ENCODE measurements at regions not wholly inside any gene's neighbourhood (a gene's known extent, or its start where the extent isn't known, plus 50 kb on each side); places are given as distances from the start of the nearest gene placed in this dataset.

DNA sequence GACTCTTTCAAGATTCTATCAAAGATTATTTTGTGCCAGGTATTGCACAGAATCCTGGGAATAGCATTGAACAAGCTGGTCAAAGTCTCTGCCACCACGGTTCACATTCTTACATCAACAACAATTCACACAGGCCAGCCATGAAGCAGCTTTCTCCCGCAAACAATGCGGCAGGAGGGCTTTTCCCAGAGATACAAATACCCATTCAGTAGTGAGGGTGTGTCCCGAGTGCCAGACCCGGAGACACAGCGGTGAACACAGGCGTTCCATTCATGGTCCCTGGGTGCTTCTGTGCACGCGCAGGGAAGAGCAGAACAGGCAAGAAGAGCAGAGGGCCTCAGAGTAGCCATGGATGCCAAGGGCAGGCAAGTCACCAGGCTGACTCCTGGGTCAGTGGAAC, 83.3 kb upstream of the PDE10A start:
- Histone ChIP-seq H3K4me3 (no peak overlapping the region), H3K4me1 (peaks cover 0 to 8% (median 3%) of the 10 kb centered on the region in 4 donors), H3K27ac (no peak overlapping the region), H3K9me3 (no peaks in the 10 kb centered on the region), H3K36me3 (no peaks in the 10 kb centered on the region), H3K27me3 (no peaks in the 10 kb centered on the region)
- TF ChIP-seq POLR2A (IDR thresholded peaks at IDR 0.05): no peak
- no peak for TF ChIP-seq EP300 (IDR thresholded peaks at IDR 0.05)
- TF ChIP-seq, protein P1, sequence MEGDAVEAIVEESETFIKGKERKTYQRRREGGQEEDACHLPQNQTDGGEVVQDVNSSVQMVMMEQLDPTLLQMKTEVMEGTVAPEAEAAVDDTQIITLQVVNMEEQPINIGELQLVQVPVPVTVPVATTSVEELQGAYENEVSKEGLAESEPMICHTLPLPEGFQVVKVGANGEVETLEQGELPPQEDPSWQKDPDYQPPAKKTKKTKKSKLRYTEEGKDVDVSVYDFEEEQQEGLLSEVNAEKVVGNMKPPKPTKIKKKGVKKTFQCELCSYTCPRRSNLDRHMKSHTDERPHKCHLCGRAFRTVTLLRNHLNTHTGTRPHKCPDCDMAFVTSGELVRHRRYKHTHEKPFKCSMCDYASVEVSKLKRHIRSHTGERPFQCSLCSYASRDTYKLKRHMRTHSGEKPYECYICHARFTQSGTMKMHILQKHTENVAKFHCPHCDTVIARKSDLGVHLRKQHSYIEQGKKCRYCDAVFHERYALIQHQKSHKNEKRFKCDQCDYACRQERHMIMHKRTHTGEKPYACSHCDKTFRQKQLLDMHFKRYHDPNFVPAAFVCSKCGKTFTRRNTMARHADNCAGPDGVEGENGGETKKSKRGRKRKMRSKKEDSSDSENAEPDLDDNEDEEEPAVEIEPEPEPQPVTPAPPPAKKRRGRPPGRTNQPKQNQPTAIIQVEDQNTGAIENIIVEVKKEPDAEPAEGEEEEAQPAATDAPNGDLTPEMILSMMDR (IDR thresholded peaks at IDR 0.05): no peak
- no peak for TF ChIP-seq POLR2AphosphoS5 (IDR thresholded peaks at IDR 0.05)
- 32 to 70% methylated on average over 9 of the region's 9 CpGs for WGBS, 2 donors
- no peak for DNase-seq
- intact Hi-C loops (cut with DNase I): no loop called here

DNA sequence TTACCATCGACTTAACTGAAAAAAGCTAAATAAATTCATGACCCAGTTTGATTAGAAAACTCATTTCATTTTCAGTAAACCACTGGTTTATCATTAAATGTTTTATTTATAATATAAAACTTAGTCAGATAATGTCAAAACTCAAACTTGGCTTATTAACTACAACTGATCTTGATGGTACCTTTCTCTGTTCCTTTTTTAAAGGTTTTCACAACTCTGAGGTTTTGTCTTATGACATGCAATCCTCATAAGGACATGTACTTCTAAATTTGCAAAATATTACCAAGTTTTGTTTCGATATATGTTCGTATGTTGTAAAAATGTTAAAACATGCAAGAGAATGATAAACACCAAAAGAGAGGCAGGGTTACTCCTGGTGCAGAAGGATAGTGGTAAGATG, 82.5 kb upstream of the PDE10A start:
- no peak for TF ChIP-seq EP300 (IDR thresholded peaks at IDR 0.05)
- TF ChIP-seq POLR2A (IDR thresholded peaks at IDR 0.05): no peak
- TF ChIP-seq POLR2AphosphoS5 (IDR thresholded peaks at IDR 0.05): no peak
- TF ChIP-seq, protein P1 (IDR thresholded peaks at IDR 0.05): no peak
- Histone ChIP-seq H3K27ac (no peak overlapping the region), H3K4me1 (peaks cover 0 to 8% (median 3%) of the 10 kb centered on the region in 4 donors), H3K36me3 (no peaks in the 10 kb centered on the region), H3K27me3 (no peaks in the 10 kb centered on the region), H3K9me3 (no peaks in the 10 kb centered on the region), H3K4me3 (no peak overlapping the region)
- intact Hi-C loops (cut with DNase I): no loop called here
- DNase-seq: no peak
- WGBS, 2 donors: 77 to 85% methylated on average over 3 of the region's 3 CpGs

DNA sequence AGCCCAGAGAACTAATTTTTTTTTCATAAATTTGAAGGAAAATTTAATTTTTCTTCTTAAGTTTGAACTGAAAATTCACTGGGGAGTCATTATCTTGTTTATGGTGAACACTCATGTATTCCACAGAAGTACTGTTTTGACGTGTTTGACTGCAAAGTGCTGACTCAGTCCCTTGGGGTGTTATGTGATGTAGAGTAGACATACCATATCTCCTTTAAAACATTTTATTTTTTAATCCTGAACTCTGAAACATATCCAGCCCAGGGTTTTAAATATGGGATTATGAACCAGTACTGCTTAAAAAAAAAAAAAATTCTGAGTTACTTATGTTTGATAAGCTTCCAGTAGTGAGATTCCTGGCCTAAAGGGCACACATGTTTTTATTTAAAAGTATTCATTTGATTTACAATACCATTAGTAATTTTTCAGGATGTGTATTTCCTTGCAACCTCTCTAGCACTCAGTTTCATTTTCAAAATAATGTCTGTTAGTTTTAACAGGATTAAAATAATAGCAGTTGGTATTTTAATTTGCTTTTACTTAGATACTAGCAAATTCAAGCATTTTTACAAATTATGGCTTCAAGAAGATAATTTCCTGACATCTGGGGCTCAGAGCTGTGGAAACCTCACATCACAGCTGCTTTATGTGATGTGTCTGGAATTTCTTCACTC, 81.7 kb upstream of the PDE10A start:
- Histone ChIP-seq H3K27me3 (no peaks in the 10 kb centered on the region), H3K27ac (no peak overlapping the region), H3K4me1 (peaks cover 0 to 8% (median 3%) of the 10 kb centered on the region in 4 donors), H3K36me3 (no peaks in the 10 kb centered on the region), H3K9me3 (no peaks in the 10 kb centered on the region), H3K4me3 (no peak overlapping the region)
- WGBS, 2 donors: 56 to 69% methylated on average over 1 of the region's 1 CpG
- intact Hi-C loops (cut with DNase I): no loop called here
- DNase-seq: no peak
- TF ChIP-seq POLR2AphosphoS5 (IDR thresholded peaks at IDR 0.05) (no peak), EP300 (IDR thresholded peaks at IDR 0.05) (no peak), POLR2A (IDR thresholded peaks at IDR 0.05) (no peak)
- TF ChIP-seq, protein P1 (IDR thresholded peaks at IDR 0.05): no peak

DNA sequence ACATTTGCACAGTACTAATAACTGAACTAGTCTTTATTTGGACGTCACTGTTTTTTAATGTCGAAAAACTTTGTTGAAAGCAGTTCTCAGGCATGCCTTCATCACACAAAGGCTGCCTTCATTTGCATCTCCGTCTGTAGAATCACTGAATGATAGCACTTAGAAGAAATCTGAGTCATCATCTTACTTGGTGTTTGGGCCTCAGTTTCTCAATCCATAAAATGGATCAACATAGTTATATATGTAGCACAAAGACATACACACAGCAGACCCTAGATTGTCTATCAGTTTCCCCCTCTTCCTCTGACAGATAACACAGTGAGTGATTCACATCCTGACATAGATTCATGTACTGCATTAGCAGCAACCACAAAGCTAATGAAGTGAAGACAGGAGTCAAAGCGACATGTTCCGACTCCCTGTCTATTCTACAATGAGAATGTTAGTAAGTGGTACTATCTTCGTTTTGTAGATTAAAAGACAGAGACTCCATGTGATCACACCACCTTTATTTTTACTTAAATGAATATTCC, 80.4 kb upstream of the PDE10A start:
- DNase-seq: no peak
- no peaks in the 10 kb centered on the region for H3K27me3 ChIP-seq
- H3K27ac ChIP-seq: no peak overlapping the region
- no peaks in the 10 kb centered on the region for H3K36me3 ChIP-seq
- TF ChIP-seq EP300 (IDR thresholded peaks at IDR 0.05) (no peak), POLR2A (IDR thresholded peaks at IDR 0.05) (no peak), POLR2AphosphoS5 (IDR thresholded peaks at IDR 0.05) (no peak)
- TF ChIP-seq, protein P1 (IDR thresholded peaks at IDR 0.05): no peak
- no peak overlapping the region for H3K4me3 ChIP-seq
- WGBS, 2 donors: 81 to 86% methylated on average over 6 of the region's 6 CpGs
- intact Hi-C loops (cut with DNase I): no loop called here
- H3K4me1 ChIP-seq: peaks cover 0 to 5% (median 2%) of the 10 kb centered on the region in 4 donors
- no peaks in the 10 kb centered on the region for H3K9me3 ChIP-seq
